ENCODE measurements at regions not wholly inside any gene's neighbourhood (a gene's known extent, or its start where the extent isn't known, plus 50 kb on each side); places are given as distances from the start of the nearest gene placed in this dataset.

GRCh38 chr6:4560221-4561077, 215.8 kb upstream of the CDYL start:
- TF ChIP-seq, protein P1, sequence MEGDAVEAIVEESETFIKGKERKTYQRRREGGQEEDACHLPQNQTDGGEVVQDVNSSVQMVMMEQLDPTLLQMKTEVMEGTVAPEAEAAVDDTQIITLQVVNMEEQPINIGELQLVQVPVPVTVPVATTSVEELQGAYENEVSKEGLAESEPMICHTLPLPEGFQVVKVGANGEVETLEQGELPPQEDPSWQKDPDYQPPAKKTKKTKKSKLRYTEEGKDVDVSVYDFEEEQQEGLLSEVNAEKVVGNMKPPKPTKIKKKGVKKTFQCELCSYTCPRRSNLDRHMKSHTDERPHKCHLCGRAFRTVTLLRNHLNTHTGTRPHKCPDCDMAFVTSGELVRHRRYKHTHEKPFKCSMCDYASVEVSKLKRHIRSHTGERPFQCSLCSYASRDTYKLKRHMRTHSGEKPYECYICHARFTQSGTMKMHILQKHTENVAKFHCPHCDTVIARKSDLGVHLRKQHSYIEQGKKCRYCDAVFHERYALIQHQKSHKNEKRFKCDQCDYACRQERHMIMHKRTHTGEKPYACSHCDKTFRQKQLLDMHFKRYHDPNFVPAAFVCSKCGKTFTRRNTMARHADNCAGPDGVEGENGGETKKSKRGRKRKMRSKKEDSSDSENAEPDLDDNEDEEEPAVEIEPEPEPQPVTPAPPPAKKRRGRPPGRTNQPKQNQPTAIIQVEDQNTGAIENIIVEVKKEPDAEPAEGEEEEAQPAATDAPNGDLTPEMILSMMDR (IDR thresholded peaks at IDR 0.05; ENCODE audit: low read depth, low read length) = no peak
- TF ChIP-seq, protein P2, sequence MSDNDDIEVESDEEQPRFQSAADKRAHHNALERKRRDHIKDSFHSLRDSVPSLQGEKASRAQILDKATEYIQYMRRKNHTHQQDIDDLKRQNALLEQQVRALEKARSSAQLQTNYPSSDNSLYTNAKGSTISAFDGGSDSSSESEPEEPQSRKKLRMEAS (IDR thresholded peaks at IDR 0.05; ENCODE audit: low read depth, low read length) = no peak
- TF ChIP-seq POLR2A (IDR thresholded peaks at IDR 0.05; ENCODE audit: extremely low read depth, insufficient read length) = no peak
